ENCODE measurements at regions not wholly inside any gene's neighbourhood (a gene's known extent, or its start where the extent isn't known, plus 50 kb on each side); places are given as distances from the start of the nearest gene placed in this dataset.

GRCh38 chr16:82560805-82561325 is 65.9 kb upstream of the CDH13 start:
- no peak overlapping the region for H3K9ac ChIP-seq (ENCODE audit: insufficient read depth, low read length)
- H3K27ac ChIP-seq (ENCODE audit: insufficient read depth, low read length), result no peak overlapping the region
- no peaks in the 10 kb centered on the region for H3K79me2 ChIP-seq (ENCODE audit: control insufficient read depth, insufficient read depth, low read length)
- no peak overlapping the region for H2AFZ ChIP-seq (ENCODE audit: low read length)
- H3K9me3 ChIP-seq (ENCODE audit: control insufficient read depth, insufficient read depth, low read depth, low read length), result no peaks in the 10 kb centered on the region
- DNase-seq (ENCODE audit: low read depth in 2 of 2), result no peak
- H3K27me3 ChIP-seq (ENCODE audit: control insufficient read depth, insufficient read depth, low read length), result no peaks in the 10 kb centered on the region
- H4K20me1 ChIP-seq (ENCODE audit: control insufficient read depth, extremely low read depth, insufficient read depth, low read length), result no peaks in the 10 kb centered on the region
- TF ChIP-seq EZH2 (IDR thresholded peaks at IDR 0.05; ENCODE audit: low read length, missing control alignments), result no peak
- TF ChIP-seq CTCF (conservative IDR thresholded peaks at IDR 0.05 in 1 of 2, IDR thresholded peaks at IDR 0.05 in 1 of 2; ENCODE audit: low read depth in 1 of 2, low read length in 2 of 2), result no peak
- no peaks in the 10 kb centered on the region for H3K4me1 ChIP-seq (ENCODE audit: control insufficient read depth, extremely low read depth, insufficient read depth, low read length)
- no peak overlapping the region for H3K4me2 ChIP-seq (ENCODE audit: extremely low read depth, insufficient read depth, low read length)
- no peaks in the 10 kb centered on the region for H3K36me3 ChIP-seq (ENCODE audit: control insufficient read depth, insufficient read depth, low read length)
- H3K4me3 ChIP-seq (replicated peaks in 1 of 4; ENCODE audit: control extremely low read depth in 1 of 4, insufficient read depth in 1 of 4, low read depth in 3 of 4, low read length in 4 of 4), result no peak overlapping the region

GRCh38 chr16:82544378-82545160 is 82.2 kb upstream of the CDH13 start:
- no peaks in the 10 kb centered on the region for H3K79me2 ChIP-seq (ENCODE audit: control insufficient read depth, insufficient read depth, low read length)
- DNase-seq (ENCODE audit: low read depth in 2 of 2), result no peak
- no peak overlapping the region for H2AFZ ChIP-seq (ENCODE audit: low read length)
- peaks cover 4% of the 10 kb centered on the region for H3K27me3 ChIP-seq (ENCODE audit: control insufficient read depth, insufficient read depth, low read length)
- H3K27ac ChIP-seq (ENCODE audit: insufficient read depth, low read length), result no peak overlapping the region
- H4K20me1 ChIP-seq (ENCODE audit: control insufficient read depth, extremely low read depth, insufficient read depth, low read length), result no peaks in the 10 kb centered on the region
- H3K4me2 ChIP-seq (ENCODE audit: extremely low read depth, insufficient read depth, low read length), result no peak overlapping the region
- no peaks in the 10 kb centered on the region for H3K4me1 ChIP-seq (ENCODE audit: control insufficient read depth, extremely low read depth, insufficient read depth, low read length)
- TF ChIP-seq EZH2 (IDR thresholded peaks at IDR 0.05; ENCODE audit: low read length, missing control alignments) (no peak), CTCF (conservative IDR thresholded peaks at IDR 0.05 in 1 of 2, IDR thresholded peaks at IDR 0.05 in 1 of 2; ENCODE audit: low read depth in 1 of 2, low read length in 2 of 2) (no peak)
- H3K4me3 ChIP-seq (replicated peaks in 1 of 4; ENCODE audit: control extremely low read depth in 1 of 4, insufficient read depth in 1 of 4, low read depth in 3 of 4, low read length in 4 of 4), result no peak overlapping the region
- H3K9ac ChIP-seq (ENCODE audit: insufficient read depth, low read length), result no peak overlapping the region
- H3K36me3 ChIP-seq (ENCODE audit: control insufficient read depth, insufficient read depth, low read length), result no peaks in the 10 kb centered on the region
- no peaks in the 10 kb centered on the region for H3K9me3 ChIP-seq (ENCODE audit: control insufficient read depth, insufficient read depth, low read depth, low read length)

DNA sequence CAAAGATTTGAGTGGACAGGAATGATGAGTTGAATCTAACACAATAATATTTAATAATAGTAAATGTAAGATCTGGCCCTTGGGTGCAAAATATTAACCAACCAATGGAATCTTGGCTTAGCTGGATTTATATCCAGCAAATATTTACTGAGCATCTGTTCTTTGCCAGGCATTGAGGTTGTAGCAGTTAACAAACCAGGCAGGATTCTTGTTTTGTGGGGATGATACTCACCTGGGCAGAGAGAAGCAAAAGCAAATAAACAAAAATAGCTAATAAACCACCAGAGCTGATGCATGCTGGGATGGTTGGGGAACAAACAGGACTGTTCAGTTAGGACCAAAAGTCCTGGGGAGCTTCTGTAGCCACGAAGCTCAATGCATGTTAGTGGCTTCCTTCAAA is 84.1 kb upstream of the CDH13 start:
- DNase-seq (ENCODE audit: low read depth in 2 of 2), result no peak
- H4K20me1 ChIP-seq (ENCODE audit: control insufficient read depth, extremely low read depth, insufficient read depth, low read length), result no peaks in the 10 kb centered on the region
- no peaks in the 10 kb centered on the region for H3K36me3 ChIP-seq (ENCODE audit: control insufficient read depth, insufficient read depth, low read length)
- H3K79me2 ChIP-seq (ENCODE audit: control insufficient read depth, insufficient read depth, low read length), result no peaks in the 10 kb centered on the region
- no peak for TF ChIP-seq EZH2 (IDR thresholded peaks at IDR 0.05; ENCODE audit: low read length, missing control alignments)
- no peak for TF ChIP-seq CTCF (conservative IDR thresholded peaks at IDR 0.05 in 1 of 2, IDR thresholded peaks at IDR 0.05 in 1 of 2; ENCODE audit: low read depth in 1 of 2, low read length in 2 of 2)
- no peak overlapping the region for H2AFZ ChIP-seq (ENCODE audit: low read length)
- no peaks in the 10 kb centered on the region for H3K9me3 ChIP-seq (ENCODE audit: control insufficient read depth, insufficient read depth, low read depth, low read length)
- H3K4me2 ChIP-seq (ENCODE audit: extremely low read depth, insufficient read depth, low read length), result no peak overlapping the region
- H3K4me3 ChIP-seq (replicated peaks in 1 of 4; ENCODE audit: control extremely low read depth in 1 of 4, insufficient read depth in 1 of 4, low read depth in 3 of 4, low read length in 4 of 4), result no peak overlapping the region
- H3K4me1 ChIP-seq (ENCODE audit: control insufficient read depth, extremely low read depth, insufficient read depth, low read length), result no peaks in the 10 kb centered on the region
- no peak overlapping the region for H3K27ac ChIP-seq (ENCODE audit: insufficient read depth, low read length)
- no peak overlapping the region for H3K9ac ChIP-seq (ENCODE audit: insufficient read depth, low read length)
- H3K27me3 ChIP-seq (ENCODE audit: control insufficient read depth, insufficient read depth, low read length), result peaks cover 4% of the 10 kb centered on the region

Data from fibroblast of lung (primary cell).